GM21381 (cell line): ENCODE measurements at regions not wholly inside any gene's neighbourhood (a gene's known extent, or its start where the extent isn't known, plus 50 kb on each side); places are given as distances from the start of the nearest gene placed in this dataset.
"Not testable (repeated sequence)": the region's sequence is repeated elsewhere in the genome, so short reads cannot be mapped to it uniquely, and the experiment has no call there.

Experiments
- ATAC-seq: cut with Tn5 transposase; IDR thresholded peaks from one replicate; pipeline ENCODE4 v1.9.1; 2021; ENCODE audit warnings: mild to moderate bottlenecking, moderate library complexity; ENCODE audit not compliant: unreplicated experiment

DNA sequence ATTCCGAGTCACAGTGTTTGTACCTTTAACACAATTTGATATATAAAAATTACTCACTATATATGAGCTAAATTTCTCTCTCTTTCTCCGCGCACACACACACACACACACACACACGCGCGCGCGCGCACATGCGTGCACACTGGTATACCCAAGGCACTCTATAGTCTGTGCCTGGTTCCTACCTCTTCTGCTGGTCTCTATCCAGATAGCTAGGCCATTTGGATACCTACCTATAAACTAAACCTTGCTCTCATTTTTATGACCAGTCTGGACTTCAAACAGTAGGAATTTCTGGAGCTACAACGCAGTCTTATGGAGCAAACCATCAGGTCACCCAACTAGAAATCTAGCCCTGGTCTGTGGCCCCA is 97.1 kb upstream of the MAGI3 start:
- no peak for ATAC-seq

DNA sequence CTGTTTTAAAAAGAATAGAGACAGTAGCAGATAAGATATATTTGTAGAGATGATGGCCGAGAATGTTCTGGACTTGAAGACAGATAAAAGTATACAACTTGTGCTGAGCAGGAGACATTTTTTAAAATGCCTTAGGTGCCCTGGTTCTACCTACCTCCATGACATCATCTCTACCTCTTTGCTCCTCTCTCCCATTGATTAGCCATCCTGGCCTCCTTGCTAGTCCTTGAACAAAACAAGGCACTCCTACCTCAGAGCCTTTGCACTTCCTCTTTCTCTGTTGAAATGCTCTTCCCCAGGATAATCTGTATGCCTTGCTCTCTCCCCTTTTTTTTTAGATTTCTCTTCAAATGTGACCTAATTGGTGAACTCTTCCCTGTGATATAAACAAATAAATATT is 92.6 kb upstream of the MAGI3 start:
- ATAC-seq: no peak

DNA sequence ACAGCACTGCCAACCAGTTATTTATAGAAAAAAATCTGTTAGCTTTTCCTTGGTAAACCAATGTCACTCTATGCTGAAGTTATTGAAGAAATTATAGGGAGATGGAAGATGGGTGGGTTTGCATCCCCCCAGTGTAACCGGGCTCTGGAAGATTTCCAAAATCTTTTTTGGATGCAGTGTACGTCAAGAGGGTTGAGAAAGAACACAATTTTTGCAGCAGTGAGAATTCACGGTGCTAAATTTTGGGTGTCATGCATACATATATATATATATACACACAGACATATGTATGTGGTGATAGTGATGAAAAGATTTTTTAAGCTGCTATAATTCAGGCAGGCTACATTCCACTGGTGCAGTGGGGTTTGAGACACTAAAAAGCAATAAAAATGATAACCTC is 91.4 kb upstream of the MAGI3 start:
- ATAC-seq: no peak

DNA sequence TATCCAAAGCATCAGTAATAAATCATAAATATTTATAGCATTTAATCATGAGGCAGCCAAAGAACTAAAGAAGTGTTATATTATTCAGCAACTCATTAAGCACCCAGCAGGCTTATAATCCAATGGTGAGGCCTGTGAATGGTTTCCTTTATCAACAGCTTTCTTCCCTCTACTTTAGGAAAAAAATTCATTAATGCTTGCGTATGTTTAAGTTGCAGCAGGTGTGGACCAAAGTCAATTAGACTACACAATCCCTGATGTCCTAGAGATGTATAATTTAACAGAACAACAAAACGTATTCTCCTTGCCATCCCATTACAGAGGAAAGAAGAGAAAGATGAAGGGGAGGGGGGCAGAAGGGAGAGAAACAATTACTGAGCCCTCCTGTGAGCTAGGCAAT is 87.7 kb upstream of the MAGI3 start:
- no peak for ATAC-seq

DNA sequence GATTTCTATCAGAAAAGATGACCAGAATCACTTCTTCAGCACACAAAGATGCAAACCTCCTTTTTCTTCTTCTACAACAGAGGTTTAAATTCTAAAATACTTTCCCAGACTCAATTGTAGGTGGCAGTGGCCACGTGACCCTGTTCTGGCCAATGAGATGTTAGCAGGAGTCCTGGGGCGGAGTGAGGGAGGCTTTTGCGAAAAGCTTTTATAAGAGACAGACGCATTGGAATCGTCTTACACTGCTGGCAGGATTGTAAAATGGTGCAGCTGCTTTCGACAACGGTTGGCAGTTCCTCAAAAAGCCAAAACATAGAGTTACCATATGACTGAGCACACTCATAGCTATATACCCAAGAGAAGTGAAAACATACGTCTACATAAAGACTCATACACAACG is 87.0 kb upstream of the MAGI3 start:
- no peak for ATAC-seq

DNA sequence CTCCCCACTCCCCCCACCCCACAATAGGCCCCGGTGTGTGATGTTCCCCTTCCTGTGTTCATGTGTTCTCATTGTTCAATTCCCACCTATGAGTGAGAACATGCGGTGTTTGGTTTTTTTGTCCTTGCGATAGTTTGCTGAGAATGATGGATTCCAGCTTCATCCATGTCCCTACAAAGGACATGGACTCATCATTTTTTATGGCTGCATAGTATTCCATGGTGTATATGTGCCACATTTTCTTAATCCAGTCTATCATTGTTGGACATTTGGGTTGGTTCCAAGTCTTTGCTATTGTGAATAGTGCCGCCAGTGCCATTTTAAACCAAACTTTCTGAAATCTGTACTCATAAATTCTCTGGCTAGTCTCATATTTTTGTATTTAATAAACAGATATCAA is 85.3 kb upstream of the MAGI3 start:
- ATAC-seq: not testable (repeated sequence)

DNA sequence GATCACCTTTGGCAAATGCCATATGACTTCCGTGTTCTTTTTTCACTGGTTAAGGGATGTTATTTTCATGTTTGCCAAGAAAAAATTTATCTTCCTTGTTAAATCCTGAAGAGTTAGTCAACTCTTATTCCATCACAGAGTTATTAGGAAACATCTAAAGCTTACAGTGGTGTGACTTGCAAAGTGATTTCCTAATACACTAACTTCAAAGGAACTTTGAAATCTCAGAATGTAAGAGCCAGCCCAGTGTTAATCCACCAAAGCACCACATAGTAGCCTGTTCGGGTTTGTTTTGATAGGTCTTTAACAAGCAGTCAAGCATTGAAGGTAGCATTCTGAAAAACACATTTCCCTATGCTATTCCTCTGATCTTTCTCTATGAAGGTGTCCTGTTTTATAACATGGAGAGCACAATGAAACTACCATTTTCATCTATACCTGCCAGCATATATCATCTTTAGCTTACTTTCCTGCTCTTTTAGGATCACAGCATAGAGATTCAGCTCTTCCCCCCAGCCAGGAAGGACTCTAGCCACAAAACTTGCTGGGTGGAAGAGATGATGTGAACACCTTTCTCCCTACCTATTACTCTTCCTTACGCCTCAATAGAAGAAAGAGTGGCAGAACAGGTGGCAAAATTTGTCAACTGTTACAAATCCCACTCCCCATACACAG is 82.4 kb upstream of the MAGI3 start:
- no peak for ATAC-seq

DNA sequence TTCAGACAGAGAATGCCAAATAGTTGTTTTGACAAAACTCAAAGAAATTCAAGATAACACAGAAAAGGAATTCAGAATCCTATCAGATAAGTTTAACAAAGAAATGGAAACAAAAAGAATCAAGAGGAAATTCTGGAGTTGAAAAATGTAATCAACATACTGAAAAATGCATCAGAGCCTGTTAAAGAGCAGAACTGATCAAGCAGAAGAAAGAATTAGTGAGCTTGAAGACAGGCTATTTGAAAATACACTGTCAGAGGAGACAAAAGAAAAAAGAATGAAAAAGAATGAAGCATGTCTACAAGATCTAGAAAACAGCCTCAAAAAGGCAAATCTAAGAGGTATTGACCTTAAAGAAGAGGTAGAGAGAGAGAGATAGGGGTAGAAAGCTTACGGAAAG is 77.7 kb upstream of the MAGI3 start:
- not testable (repeated sequence) for ATAC-seq

DNA sequence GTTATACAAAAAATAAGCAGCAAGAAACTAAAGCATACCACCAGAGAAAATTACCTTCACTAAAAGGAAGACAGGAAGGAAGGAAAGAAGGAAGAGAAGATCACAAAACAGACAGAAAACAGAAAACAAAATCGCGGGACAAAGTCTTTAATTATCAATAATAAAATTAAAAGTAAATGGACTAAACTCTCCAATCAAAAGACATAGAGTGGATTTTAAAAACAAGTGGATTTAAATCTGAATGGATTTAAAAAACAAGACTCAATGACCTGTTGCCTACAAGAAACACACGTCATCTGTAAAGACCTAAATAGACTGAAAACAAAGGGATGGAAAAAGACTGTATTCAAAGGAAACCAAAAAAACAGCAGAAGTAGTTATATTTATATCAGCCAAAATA is 75.7 kb upstream of the MAGI3 start:
- no peak for ATAC-seq

DNA sequence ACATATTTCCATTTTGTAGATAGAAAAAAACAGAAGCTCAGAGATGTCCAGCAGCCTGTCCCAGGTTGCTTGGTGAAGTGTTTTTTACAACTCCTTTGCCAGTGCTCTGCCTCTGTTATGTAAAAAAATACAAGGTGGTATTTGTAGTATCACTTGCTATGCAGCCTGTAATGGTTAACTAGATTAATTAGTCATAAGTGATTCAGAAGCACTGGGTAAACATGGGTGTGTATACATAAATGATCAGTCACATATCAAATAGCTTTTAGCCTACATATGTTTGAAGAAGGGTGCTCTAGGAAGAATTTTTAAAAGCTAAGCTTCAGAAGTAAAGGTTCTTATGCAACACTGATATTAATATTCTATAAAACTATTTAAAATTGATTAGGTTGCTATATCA is 70.0 kb upstream of the MAGI3 start:
- ATAC-seq: no peak

DNA sequence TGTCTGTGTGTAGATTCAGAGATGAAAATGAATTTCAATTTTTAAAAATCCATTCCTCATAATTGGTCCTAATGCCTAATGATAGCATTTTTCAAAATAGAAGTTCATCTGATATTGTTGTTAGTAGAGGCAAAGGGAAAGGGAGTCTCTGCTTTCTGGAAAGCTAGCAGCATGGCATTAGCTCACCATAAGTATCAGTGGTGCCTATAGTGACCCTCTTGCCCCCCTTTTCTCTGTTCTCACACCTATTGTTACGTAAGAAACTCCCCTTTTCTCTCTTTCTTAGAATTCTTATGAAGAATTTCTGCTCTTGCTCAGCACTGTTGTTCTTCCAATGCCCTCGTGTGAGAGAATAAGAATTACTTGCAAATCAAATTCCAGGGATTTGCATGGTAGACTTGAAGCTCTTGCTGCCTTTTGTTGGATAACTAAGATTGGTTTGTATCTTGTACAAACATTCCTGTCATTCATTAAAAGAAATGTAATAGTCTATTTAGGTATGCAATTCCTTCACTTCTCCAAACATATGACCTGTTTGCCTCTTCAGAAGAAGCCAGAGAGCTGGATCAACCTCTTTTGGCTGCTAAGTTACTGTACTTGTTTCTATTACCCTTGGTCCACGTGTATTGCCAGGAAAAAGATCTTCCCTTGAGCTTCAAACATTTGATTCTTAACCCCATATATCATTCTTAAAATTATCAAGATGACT is 69.2 kb upstream of the MAGI3 start:
- no peak for ATAC-seq

DNA sequence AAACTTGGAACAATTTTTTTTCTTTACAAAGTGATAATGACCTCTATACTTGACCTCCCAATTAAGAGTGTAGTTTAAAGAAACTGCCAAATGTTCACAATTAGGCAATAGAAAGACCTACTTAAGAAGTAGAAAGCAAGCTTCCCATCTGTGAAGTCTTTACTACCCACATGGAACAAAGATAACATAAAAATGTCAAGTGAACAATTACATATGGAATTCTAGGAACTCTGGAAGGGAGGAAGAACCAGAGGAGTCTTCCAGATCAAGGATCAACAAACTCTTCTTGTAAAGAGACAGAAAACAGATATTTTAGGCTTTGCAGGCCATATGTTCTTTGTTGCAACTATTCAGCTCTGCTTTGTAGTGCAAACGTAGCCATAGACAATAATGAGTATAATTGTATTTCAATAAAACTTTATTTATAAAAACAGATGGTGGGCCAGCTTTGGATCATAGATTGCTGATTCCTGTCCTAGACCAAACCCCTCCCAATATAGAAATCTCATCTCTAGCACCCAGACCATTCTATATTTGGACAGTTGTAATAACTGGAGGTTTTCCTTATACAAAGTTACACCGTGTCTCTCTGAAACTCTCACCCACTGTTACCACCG is 68.4 kb upstream of the MAGI3 start:
- no peak for ATAC-seq

DNA sequence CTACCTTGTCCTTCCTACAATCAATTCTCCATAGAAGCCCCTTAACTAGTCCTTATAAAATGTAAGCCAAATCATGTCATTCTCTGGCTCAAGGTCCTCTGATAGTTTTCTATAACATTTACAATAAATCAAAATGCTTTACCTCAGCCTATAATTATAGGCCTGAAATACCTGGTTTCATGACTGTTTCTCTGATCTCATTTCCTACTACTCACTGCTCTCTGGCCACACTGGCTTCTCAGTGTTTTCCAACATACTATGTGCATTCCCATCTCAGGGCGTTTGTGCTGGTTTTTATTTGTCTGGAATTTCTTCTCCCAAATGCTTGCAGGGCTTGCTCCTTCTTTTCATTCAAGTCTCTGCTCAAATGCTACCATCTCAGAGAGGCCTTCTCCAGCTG is 67.9 kb upstream of the MAGI3 start:
- no peak for ATAC-seq

DNA sequence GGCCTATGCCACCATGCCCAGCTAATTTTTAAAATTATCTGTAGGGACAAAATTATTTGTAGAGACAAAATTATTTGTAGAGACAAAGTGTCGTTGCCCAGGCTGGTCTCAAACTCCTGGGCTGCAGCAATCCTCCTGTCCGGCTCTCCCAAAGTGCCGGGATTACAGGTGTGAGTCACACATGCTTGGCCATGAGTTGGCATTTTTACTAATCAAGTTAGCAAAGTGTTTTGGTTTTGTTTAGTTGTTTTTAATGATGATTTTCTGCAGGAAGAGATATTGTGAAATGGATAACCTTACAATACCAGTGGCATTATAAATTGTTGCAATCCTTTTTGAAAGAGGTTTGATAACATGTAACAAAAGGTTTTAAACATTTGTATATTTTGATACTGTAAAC is 65.3 kb upstream of the MAGI3 start:
- ATAC-seq: no peak

DNA sequence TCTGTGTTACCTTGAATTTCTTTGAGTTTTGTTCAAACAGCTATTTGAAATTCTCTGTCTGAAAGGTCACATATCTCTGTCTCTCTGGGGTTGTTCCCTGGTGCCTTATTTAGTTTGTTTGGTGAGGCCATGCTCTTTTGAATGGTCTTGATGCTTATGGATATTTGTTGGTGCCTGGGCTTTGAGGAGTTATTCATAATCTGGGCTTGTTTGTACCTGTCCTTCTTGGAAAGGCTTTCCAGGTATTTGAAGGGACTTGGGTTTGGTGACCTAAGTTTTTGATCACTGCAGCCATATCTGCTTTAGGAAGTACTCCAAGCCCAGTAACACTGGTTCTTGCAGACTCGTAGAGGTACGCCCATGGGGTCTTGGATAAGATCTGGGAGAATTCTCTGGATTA is 63.3 kb upstream of the MAGI3 start:
- ATAC-seq: no peak

DNA sequence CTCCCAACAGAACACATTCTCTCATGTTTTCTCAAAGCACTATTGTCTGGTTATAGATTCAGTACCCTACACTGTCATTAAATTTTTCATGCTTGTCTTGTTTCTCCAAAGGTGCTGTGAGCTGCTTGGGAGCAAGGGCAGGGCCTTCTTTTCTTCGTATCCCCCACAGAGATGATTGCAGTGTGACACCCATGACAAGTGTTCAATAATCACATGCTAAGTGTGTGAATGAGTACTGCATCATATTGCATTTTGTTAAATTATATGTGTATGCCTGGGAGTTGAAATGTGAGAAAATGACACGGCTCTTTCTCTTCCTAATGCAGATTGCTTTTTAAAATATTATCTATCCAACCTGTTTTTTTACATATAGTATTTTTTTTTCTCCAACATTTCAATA is 57.3 kb upstream of the MAGI3 start:
- ATAC-seq: no peak

DNA sequence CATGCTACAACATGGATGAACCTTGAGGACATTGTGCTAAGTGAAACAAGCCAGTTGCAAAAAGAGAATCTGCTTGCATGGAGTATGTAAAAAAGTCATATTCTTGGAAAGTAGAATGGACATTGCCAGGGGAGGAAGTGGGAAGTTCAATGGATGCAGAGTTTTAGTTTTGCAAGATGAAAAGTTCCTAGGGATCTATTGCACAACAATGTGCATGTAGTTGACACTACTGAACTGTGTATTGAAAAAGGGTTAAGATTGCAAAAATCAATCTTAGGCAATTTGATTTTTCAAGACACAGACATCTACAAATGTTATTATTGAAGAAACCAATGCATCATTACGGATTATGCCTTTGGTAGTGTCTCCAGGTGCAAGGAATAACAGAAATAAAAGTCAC is 50.3 kb upstream of the MAGI3 start:
- ATAC-seq: no peak
